Type B pancreatic cell (in vitro differentiated cells): ENCODE measurements at regions not wholly inside any gene's neighbourhood (a gene's known extent, or its start where the extent isn't known, plus 50 kb on each side); places are given as distances from the start of the nearest gene placed in this dataset.

Experiments used
- DNase-seq: peaks from one replicate; pipeline ENCODE4 v3.0.0; 2021; ENCODE audit warnings: mixed read lengths; ENCODE audit not compliant: unreplicated experiment; ENCODE audit errors: extremely low spot score
- H3K27ac Mint-ChIP-seq: 2 replicates; pipeline ENCODE4 v1.8.0; 2021; ENCODE audit warnings: mild to moderate bottlenecking, mixed read lengths
- H3K27me3 Mint-ChIP-seq: 2 replicates; pipeline ENCODE4 v1.8.0; 2021; ENCODE audit warnings: mixed read lengths
- H3K36me3 Mint-ChIP-seq: 2 replicates; pipeline ENCODE4 v1.8.0; 2021; ENCODE audit warnings: mixed read lengths
- H3K4me1 Mint-ChIP-seq: one replicate; pipeline ENCODE4 v1.8.0; 2021; ENCODE audit warnings: mixed read lengths; ENCODE audit not compliant: unreplicated experiment
- H3K4me3 Mint-ChIP-seq: 2 replicates; pipeline ENCODE4 v1.8.0; 2021; ENCODE audit warnings: mild to moderate bottlenecking, mixed read lengths
- H3K9me3 Mint-ChIP-seq: 2 replicates; pipeline ENCODE4 v1.8.0; 2021; ENCODE audit warnings: mixed read lengths
- TF ChIP-seq, protein P1 (sequence below): fragments of 200-600 bp; sonication (generic); conservative IDR thresholded peaks from 2 replicates; pipeline ENCODE4 v1.5.0; 2021; ENCODE audit warnings: antibody characterized with exemption, mild to moderate bottlenecking

DNA sequence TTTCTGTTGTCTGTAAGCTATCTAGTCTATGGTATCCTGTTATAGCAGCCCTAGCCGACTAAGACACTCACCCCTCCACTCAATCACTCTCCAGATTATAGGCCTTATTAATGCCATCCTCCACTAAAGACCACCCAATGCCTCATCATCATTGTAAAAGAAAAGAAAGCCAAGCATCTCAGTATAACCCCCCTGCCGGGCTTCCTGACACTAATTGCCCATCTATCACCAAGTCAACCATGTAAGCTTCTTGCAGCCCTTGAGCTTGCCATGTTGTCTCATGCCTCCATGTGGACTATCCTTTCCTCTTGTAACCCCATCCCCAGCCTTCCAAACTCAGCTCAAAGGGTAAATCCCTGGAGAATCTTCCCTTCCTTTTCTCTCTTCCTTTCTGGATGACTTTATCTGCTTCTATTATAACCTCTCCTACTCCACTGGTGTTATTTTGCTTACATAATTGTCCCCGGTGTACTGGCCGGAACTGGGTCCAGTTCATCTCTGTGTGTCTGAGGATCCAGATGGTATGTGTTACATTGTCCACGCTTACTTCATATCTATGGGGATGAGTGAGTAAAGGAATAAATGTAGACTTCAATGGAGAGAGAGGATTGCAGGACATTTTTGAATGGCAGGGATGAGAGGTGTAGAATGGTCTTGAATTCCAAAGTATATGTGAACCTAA, 202.9 kb upstream of the SOX4 start:
- Mint-ChIP-seq H3K27me3 (no peaks in the 10 kb centered on the region), H3K36me3 (no peaks in the 10 kb centered on the region), H3K4me1 (peaks cover 27% of the 10 kb centered on the region), H3K4me3 (no peak overlapping the region), H3K27ac (no peak overlapping the region), H3K9me3 (peaks cover 14% of the 10 kb centered on the region)
- TF ChIP-seq, protein P1, sequence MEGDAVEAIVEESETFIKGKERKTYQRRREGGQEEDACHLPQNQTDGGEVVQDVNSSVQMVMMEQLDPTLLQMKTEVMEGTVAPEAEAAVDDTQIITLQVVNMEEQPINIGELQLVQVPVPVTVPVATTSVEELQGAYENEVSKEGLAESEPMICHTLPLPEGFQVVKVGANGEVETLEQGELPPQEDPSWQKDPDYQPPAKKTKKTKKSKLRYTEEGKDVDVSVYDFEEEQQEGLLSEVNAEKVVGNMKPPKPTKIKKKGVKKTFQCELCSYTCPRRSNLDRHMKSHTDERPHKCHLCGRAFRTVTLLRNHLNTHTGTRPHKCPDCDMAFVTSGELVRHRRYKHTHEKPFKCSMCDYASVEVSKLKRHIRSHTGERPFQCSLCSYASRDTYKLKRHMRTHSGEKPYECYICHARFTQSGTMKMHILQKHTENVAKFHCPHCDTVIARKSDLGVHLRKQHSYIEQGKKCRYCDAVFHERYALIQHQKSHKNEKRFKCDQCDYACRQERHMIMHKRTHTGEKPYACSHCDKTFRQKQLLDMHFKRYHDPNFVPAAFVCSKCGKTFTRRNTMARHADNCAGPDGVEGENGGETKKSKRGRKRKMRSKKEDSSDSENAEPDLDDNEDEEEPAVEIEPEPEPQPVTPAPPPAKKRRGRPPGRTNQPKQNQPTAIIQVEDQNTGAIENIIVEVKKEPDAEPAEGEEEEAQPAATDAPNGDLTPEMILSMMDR: no peak
- DNase-seq: no peak

DNA sequence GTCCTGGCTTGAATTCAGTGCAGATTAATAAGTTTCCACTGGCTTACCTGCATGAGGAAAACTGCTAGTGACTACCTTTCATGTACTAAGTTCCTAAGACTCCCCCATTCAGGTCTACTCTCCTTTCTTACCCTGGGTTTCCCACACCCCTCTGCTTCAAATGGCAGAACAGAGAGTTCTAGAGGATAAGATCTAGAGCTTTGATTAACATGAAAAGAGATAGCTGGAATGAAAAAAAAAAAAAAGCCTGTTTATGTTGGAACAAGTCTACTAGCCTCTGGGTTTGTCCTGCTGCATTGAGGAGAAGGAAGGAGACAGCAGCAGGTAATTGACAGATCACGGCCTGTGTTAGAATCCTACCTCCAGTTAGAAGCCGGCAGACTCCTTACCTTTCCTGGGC, 201.4 kb upstream of the SOX4 start:
- Mint-ChIP-seq H3K9me3 (peaks cover 12% of the 10 kb centered on the region), H3K27ac (peak overlapping the region; percentile 78), H3K36me3 (no peaks in the 10 kb centered on the region), H3K4me3 (peak overlapping the region; percentile 44), H3K27me3 (no peaks in the 10 kb centered on the region), H3K4me1 (peaks cover 26% of the 10 kb centered on the region)
- DNase-seq: no peak
- TF ChIP-seq, protein P1: no peak

DNA sequence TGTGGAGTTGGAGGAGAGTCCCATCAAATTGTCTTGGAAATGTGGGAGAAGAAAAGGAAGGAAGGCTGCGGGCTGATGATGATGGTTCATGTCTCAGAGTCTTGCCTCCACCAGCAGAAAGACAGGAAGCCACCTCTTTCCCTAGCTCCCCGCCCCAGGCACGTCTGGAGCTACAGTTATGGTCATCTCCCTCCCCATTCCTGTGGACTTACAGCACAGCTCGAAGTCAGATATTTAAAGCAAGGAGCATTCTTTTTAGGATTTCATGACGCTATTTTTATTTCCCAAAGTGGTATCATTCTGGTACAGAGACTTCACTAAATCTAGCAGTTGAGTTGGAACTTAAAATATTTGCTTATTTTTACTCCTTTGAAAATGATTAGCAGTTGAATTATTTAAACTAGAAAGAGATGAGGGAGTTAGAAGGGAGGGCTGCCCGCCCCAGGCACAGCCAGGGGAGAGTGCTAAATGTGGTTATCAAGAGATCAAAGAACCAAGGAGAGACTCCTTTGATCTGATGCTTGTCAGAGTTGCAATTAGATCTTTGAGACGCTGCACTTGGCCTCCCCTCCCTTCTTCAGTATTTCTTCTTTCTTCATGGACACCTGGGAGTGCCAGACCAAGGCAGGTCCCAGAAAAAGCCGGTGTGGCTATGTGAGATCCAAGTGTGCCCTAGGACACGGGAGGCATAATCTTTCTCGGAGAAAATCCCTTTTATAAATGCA, 199.9 kb upstream of the SOX4 start:
- Mint-ChIP-seq H3K36me3 (no peaks in the 10 kb centered on the region), H3K4me3 (peak overlapping the region; percentile 11), H3K4me1 (peaks cover 26% of the 10 kb centered on the region), H3K9me3 (peaks cover 12% of the 10 kb centered on the region), H3K27ac (peak overlapping the region; percentile 81), H3K27me3 (no peaks in the 10 kb centered on the region)
- no peak for DNase-seq
- TF ChIP-seq, protein P1: no peak

DNA sequence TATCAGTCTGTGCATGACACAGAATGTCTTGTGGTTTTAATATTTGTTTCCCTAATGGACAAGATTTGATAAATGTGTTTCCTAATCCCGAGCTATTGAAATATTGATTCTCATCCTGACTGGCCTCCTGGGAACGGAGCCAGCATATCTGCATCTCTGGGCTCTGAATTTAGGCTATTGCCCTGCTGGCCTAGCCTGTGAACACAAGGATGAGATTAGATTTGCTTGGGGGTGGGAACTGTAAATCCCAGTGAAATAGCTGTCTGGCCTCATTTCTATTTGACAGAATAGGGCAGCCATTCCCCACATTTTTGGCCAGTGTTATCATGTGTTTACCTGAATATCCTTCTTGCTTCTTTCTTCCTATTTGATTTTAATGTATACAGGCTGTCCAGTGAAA, 198.4 kb upstream of the SOX4 start:
- DNase-seq: no peak
- peak overlapping the region; percentile 50 for H3K27ac Mint-ChIP-seq
- H3K27me3 Mint-ChIP-seq: no peaks in the 10 kb centered on the region
- no peaks in the 10 kb centered on the region for H3K36me3 Mint-ChIP-seq
- TF ChIP-seq, protein P1: no peak
- no peak overlapping the region for H3K4me3 Mint-ChIP-seq
- H3K9me3 Mint-ChIP-seq: peaks cover 16% of the 10 kb centered on the region
- peaks cover 30% of the 10 kb centered on the region for H3K4me1 Mint-ChIP-seq

DNA sequence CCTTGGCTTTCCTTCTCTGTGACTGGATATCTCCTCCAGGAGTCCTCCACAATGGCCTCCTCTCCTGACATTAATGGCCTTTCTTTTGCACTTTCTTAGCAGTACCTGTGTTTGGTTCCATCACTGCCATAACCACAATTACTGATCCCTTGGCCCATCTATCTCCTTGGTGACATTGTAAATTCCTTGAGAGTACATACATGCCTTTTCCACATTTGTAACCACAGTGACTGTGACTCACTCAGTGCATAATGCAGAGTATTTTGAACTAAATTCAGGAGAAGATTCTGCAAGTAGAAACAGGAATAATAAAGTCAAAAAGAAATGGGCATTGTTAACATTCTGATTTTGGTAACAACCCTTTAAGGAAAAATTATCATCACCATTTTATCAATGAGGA, 197.2 kb upstream of the SOX4 start:
- peaks cover 10% of the 10 kb centered on the region for H3K9me3 Mint-ChIP-seq
- TF ChIP-seq, protein P1: no peak
- peak overlapping the region; percentile 43 for H3K27ac Mint-ChIP-seq
- no peak overlapping the region for H3K4me3 Mint-ChIP-seq
- H3K36me3 Mint-ChIP-seq: no peaks in the 10 kb centered on the region
- no peaks in the 10 kb centered on the region for H3K27me3 Mint-ChIP-seq
- DNase-seq: no peak
- peaks cover 23% of the 10 kb centered on the region for H3K4me1 Mint-ChIP-seq
